Left cardiac atrium (tissue), 4 donors: ENCODE measurements at regions not wholly inside any gene's neighbourhood (a gene's known extent, or its start where the extent isn't known, plus 50 kb on each side); places are given as distances from the start of the nearest gene placed in this dataset.
"Not testable (repeated sequence)": the region's sequence is repeated elsewhere in the genome, so short reads cannot be mapped to it uniquely, and the experiment has no call there.

Experiments used
- ATAC-seq, 2 donors: fragments of 200-7000 bp; cut with Tn5 transposase; one replicate each; pipeline ENCODE4 v1.9.1; 2020; ENCODE audit warnings: mild to moderate bottlenecking in 2 of 2, moderate library complexity in 2 of 2
- DNase-seq: peaks from one replicate; pipeline ENCODE4 v3.0.0-alpha.2; 2020
- intact Hi-C, 2 donors: fragments of 100-400 bp; cut with DNase I; formaldehyde crosslinking; loops; one replicate each; pipeline versions ENCODE4 v1.14.1 to v1.15.1; 2022 to 2023
- donor health status: DM: no; HTN: yes; CAD: no.
- donor health status: DM: no; HTN: yes; CAD: no; lungs with severe emphysema.
- donor health status: DM: yes; HTN: yes; CAD: no.
- donor health status: Dilated cardiomyopathy.

DNA sequence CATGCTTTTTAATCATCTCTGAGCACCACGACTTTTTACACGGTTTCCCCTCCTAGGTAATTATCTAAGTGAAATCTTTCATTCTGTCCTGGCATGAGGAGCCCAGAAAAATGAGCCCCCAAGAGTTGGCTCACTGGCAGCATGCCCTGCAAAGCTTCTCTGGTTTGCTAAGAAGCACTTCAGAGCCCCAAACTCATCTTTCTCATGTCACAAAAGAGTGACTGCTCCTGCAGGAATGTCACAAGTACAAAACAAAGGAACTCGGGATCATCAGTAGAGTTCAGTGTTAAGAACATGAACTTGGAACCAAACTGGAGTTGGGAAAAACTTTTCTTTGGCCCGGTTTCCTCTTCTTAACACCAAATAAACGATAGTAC is 123.9 kb downstream of the FOXB1 start:
- DNase-seq (no peak), ATAC-seq (peak in 1 of 2 donors; percentile 10)
- intact Hi-C loops: no loop called here

DNA sequence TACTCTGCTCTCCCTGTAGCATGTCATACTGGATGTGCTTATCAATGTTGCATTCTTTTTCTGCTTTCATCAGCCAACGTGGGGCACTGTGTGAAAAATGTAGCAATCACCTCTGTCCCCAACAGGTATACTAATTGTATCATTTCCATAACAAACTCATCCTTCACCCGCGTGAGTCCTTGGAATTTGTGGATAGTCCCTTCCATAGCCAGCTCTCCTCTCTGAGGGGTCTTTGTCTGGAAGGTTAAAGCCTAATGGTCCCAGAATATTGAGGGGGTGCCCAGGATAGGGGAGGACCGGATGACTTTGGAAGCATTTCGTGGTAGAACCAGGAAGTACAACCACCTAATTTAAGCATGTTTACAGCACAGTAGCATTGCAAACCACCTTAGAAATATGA is 124.6 kb downstream of the FOXB1 start:
- intact Hi-C loops: no loop called here
- ATAC-seq (no peak), DNase-seq (no peak)

DNA sequence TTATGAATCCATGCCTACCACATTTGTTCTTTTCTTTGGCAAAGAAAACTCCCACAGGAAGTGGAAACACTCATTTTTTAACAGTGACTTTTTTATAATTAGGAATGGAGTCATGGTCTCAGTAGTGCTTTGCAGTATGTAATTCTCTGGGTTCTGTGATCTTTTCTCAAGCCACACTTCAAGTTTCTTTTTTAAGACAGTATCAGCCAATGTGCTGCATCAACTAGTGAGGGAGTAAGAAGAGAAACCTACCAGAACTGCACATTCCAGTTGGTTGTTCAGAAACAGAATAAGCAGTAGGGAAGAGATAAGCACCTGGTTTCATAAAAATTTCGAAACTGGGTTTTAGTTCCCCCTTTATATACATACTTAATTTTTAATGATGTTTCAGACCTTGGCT is 126.3 kb downstream of the FOXB1 start:
- no peak for ATAC-seq
- intact Hi-C loops: no loop called here
- DNase-seq: no peak

DNA sequence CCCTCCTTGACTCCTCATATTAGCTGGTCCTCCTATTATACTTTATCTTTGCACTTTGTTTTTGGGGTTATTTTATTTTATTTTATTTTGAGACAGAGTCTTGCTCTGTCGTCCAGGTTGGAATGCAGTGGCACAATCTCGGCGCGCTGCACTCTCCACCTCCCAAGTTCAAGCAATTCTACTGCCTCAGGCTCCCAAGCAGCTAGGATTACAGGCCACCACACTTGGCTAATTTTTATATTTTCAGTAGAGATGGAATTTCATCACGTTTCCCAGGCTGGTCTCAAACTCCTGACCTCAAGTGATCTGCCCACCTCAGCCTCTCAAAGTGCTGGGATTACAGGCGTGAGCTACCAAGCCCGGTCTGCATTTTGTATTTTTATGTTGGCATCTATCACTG is 126.7 kb downstream of the FOXB1 start:
- intact Hi-C loops: no loop called here
- DNase-seq (no peak), ATAC-seq (no peak)

DNA sequence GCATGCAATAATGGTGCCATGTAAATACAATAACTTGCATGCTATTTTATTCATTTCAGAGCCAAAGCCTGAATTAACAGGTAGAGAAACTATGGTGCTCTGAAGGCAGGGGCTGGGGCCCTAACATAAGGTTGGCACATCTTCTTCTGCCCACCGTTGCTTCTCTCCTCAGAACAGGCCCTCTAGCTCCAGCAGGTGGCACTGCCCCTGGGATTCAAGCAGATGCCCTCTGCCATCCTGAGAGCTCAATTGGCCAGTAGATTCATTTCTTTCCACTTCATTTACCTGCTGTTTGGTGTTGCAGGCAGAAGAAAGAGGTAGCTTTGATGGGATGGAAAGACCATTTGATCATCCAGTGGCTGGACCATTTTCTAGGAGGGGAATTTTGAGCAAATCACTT is 130.5 kb downstream of the FOXB1 start:
- no peak for ATAC-seq
- no peak for DNase-seq
- intact Hi-C loops: no loop called here

DNA sequence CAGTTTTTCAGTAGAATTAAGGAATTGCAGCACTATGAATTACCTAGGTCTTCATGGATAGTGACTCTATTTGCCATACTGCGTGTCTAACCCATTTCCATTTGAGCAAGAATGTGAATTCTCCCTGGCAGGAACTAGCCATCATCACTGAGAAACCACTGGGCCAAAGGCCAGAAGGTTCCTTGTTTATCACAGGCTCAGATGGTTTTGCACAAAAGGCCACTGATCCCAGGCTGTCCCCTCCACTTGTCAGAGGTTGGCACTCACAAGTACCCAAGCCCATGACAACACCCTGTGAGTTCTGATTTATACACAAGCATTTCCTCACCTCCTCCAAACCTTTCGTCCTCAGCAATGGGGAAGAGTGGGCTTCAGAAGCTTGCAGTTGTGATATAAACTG is 131.8 kb downstream of the FOXB1 start:
- intact Hi-C loops: no loop called here
- ATAC-seq (no peak), DNase-seq (no peak)

DNA sequence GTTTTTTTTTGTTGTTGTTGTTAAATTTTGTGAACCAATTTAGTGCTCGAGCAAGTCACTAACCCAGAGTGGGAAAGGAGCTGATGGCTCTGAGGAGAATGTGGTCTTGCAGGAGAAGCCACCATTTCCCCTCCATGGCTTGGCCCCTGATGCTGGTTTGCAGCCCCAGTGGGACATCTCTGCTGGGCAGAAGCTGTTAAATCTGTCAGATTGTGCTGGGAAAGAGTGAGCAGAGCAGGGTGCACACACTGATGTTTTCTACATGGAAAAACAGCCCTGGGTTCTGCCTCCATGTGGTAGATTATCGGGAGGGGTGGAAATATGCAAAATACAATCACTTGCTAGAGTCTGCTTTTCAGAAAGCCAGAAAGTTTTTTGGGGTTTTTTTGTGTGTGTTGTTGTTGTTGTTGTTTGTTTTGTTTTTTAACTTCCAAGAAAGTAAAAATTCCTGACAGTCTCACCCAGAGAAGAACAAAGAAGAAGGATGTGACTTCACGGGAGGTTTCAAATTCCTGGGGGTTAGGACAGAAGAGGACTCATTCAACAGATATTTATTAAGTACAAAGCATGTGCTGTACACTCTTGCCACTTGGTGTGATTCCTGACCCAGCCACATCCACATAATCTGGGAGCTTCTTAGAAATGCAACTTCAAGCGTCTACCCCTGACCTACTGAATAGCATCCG is 133.7 kb downstream of the FOXB1 start:
- intact Hi-C loops: no loop called here
- ATAC-seq (no peak), DNase-seq (no peak)

DNA sequence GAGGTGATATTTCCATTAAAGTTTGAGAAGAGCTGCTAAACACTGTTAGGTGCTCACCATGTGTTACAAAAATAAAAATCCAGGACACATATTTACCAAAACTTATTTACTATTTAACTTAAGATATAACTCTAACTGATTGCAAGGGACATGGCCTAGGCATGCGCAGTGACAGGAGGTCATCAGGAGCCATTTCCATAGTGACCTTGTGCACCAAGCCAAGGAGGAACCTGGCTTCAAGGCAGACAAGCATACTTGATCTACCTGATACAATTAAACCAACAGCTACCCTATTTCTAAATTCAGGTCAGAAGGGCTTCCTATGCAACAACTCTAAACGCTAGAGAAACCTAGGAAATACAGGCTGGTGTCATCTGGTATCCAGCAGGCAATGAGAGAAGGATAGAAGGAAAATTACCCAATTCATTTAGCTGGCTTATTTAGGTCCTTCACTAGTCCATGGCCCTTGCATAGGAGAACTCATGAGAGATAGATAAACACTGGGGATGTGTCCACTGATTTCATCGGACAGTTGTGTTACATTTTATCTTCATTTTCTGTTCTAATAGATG is 134.4 kb downstream of the FOXB1 start:
- ATAC-seq (no peak), DNase-seq (no peak)
- intact Hi-C loops: no loop called here

DNA sequence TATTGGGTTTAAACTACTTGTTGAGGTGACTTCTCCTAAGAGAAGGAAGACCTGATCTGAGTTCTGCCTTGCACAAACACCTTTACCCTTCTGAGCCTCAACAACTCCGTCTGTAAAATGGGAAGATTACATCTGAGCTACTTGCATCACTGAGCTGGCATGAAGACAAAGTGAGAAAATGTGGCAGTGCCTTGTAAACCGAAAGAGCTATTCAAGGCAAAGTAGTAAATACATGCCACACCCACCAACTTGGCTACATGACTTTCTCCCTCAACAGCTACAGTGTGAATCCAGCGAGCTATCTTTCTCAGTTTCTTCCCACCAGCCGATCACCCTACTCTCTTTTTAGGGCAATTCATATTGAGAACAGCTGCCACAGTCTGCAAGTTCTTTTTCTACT is 148.3 kb downstream of the FOXB1 start:
- ATAC-seq (no peak), DNase-seq (no peak)
- intact Hi-C loops: no loop called here

DNA sequence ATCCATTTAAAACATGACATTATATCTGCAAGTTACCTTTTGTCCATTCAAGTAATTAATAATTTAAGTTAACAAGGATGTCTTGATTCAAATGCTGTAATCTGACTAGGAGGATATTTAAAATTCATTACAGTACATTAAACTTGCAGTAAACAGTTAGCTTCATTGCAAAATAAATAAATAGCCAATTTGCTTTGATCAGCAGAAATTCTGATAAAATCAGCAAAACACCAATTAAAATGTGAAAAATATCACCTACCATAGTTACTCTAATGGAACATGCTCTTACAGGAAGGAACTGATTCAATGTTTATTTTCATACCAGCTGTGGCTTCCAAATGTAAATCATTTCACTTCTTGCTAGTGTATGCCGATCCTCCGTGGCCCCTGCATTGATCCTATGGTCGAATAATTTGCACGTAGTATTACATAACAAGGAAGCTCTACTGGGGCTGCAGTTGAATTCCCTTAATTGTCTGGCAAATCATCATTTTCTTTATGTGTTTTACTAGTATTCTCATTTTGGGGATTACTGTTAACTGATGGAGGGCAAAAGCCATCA is 150.7 kb downstream of the FOXB1 start:
- ATAC-seq (no peak), DNase-seq (no peak)
- intact Hi-C loops: no loop called here

DNA sequence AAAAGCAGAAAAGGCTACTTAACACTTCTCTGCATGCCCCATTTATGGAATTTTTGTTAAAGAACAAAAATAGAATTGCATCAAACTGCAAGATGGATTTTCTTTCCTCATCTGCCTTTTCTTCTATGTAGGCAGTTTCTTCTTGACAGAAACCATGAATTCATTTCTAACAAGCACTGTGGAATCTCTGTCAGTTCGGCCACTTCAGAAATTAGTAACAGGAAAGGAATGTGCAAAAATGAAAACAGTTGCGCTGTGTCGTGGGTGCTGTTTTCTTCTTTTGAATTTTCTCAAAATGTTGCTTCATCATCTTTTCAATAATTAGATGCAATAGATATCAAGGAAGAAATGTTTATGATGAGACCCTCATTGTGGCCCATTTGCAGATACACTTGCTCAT is 151.6 kb downstream of the FOXB1 start:
- ATAC-seq (no peak), DNase-seq (no peak)
- intact Hi-C loops: no loop called here

DNA sequence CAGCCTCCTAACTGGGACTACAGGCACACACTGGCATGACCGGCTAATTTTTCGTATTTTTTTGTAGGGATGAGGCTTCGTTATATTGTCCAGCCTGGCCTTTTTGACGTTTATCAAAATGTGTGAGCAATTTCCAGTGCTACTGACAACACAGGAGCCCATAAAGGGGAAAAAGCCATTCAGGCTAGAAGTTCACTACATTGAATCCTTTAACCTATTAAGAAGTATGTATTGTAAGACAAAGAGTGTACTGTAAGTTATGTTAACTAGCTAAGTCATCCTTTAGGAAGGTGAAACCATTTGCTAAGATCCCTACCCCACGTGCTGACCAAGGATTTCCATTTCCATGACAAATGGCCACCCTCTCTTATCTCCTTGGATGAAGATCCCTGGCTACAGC is 156.8 kb downstream of the FOXB1 start:
- DNase-seq (no peak), ATAC-seq (no peak)
- intact Hi-C loops: no loop called here

DNA sequence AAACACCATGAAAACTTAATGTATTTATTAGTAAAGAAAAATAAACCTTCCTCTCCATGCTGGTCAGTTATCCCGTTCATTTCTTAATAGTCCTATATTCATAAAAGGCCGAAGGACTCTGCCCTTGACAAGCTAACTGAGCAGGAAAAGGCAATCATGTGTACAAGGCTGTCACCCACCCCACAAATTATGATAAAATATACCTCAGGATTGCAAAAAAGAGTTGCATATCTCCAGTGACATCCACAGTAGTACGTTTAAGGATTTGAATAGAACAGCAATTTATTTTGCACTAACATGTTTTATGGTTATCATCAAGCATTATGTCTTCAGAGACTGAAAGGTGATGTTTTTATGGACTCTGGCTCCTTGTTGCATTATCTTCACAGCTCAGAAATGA is 157.6 kb downstream of the FOXB1 start:
- no peak for DNase-seq
- no peak for ATAC-seq
- intact Hi-C loops: no loop called here

DNA sequence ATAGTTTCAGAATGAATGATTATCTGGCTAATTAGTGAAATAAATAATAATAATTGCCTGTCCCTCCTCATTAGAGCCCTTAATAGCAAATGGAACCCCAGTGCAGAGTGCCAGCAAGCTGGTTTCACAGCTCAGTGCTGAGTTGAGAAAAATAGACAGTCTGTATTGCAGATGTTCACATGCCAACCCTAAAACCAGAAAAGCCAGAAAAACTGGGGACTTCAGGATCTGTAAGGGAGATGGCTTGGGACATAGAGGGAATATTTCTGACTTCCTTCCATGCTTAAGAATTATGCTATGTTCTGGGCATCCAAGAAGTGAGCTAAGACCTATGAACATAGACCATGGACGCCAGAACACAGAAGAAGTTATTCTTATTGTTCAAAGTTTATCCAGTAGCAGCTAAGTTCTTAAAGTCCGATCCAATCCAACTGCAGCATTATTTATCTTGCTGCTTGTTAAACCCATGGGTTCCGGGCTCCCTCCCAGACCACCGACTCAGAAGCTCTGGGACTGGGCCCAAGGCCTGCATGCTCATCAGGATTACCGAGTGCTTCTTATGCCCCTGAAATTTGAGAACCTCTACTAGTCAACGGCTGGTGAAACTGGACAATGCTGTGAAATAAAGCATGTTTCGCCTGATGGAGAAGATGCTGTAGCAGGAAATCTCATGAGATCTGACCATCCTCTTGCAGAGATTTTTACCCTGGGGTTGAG is 158.3 kb downstream of the FOXB1 start:
- intact Hi-C loops: no loop called here
- no peak for ATAC-seq
- no peak for DNase-seq

DNA sequence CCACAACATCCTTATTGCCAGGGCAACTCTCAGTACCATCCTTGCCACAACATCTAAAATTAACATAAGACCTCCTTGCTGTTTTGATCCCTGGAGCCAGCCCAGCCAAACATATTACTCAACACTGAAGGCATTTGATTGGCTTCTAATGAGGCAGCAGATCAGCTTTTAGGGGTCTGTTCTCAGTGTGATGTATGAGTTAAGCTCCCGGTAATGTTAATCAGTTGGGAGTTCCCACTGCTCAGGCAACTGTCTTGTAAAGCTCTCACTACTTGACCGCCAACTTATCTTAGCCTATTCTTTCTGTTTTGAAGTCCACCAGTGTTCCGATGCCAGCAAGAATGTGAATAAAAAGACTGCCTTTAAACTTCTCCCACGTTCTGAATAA is 158.9 kb downstream of the FOXB1 start:
- DNase-seq (no peak), ATAC-seq (no peak)
- intact Hi-C loops: no loop called here

DNA sequence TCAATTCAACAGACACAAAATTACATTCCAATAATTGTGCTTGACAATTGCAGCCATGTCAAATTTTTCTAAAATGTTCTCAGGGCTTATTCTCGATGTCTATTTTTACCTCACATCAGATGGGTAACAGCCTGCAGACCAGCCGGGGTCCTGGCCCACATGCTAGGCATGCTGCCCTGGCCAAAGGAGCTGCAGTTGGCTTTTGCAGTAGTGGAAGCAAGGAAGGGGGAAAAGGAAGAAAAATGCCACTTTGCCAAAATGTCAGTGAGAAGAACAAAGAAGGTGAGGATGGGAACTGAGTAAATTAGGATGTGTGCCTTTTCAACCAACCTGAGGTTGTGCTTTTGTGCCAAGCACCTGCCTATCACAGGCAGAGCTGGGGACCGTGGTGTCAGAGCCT is 161.0 kb downstream of the FOXB1 start:
- no peak for DNase-seq
- ATAC-seq: no peak
- intact Hi-C loops: no loop called here

DNA sequence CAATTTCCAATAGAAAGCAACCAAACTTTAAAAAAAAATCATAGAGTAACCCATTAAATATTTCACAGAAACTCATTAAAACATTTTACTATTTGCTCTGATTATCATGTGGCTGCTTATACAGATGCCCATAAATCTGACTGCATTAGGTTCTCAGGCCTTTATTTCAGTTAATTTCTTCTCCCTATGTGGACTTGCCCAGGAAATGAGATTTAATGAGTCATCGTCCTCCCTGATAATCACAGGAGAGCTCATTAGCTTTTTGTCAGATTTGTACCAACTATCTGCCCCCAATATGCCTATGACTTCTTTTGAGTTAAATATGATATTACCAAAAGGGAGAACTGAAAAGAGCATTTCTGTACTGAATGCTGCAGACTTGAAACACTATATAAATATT is 168.0 kb downstream of the FOXB1 start:
- intact Hi-C loops: no loop called here

DNA sequence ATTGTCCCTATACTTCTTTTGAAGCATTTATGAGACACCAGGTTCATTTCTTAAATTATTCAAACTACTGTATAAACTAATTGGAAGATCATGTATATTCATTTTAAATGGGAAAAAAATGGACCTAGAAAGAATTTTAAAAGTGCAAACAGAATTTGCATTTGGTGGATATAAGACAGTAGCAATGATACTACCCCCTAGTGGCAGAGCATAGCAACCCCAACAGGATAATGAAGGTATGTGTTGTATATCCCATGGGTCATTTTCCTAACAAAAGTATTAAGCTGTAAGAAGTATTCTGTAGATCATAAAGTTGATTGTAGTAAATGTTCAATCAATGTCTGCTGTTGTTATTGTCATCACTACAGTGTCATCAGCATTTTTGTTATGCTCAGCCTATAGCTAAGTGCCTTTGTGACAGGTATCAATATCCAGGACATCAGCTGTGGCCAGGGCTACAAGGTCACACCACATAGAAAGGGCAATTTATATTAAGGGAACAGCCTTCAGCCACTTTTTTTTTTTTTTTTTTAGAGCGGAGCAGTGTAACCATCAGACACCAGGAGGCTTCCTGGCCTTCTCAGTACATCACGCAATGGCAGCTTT is 175.8 kb downstream of the FOXB1 start:
- ATAC-seq: no peak
- no peak for DNase-seq
- intact Hi-C loops: loop anchor here in 1 of 2 donors (10.0 kb wide), 1 partner anchor 455 kb away; no protein-coding TSS in a partner anchor

More for the DNA sequence above, 168.0 kb downstream of the FOXB1 start:
- DNase-seq (no peak), ATAC-seq (no peak)

DNA sequence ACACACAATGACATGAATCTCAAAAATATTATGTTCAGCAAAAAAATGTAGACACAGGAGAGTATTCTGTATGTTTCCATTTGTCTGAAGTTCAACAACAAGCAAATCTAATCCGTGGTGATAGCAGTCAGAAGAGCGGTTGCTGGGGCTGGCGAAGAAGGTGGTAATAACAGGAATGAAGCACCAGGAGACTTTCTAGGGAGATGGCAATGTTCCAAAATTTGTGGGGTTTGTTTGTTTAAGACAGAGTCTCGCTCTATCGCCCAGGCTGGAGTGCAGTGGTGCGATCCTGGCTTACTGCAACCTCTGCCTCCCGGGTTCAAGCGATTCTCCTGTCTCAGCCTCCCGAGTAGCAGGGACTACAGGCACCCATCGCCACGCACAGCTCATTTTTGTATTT is 177.8 kb downstream of the FOXB1 start:
- DNase-seq, ATAC-seq: not testable (repeated sequence)
- intact Hi-C loops: loop anchor here in 1 of 2 donors (10.0 kb wide), 1 partner anchor 457 kb away; no protein-coding TSS in a partner anchor

DNA sequence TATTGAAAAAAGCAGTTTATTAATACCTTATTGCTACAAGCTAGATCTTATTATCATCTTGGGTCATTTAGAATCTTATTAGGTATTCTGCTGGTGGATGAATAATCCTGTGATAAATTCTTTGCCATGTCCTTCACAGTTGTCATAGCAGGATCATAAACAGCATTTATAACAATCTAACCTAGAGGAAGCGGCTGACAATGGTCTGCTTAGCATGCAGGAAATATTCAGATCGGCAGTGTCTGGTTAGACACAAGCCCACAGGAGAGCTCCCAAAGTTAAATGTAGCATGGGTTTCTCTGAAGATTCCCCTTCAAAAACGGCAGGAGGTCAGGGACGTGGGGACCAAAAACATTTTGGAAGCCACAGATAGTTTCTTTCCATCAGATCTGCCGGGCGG is 179.3 kb downstream of the FOXB1 start:
- ATAC-seq (no peak), DNase-seq (no peak)
- intact Hi-C loops: loop anchor here in 1 of 2 donors (10.0 kb wide), 1 partner anchor 459 kb away; no protein-coding TSS in a partner anchor
